Fibroblast of lung (primary cell): ENCODE measurements at regions not wholly inside any gene's neighbourhood (a gene's known extent, or its start where the extent isn't known, plus 50 kb on each side); places are given as distances from the start of the nearest gene placed in this dataset.

Experiments used
- CTCF ChIP-seq, 2 donors: IDR thresholded peaks in 1 of 2; conservative IDR thresholded peaks in 1 of 2; 1 replicate in 1 of 2; 2 replicates in 1 of 2; pipeline ENCODE4 v1.5.1; 2011 to 2012; ENCODE audit warnings: low read length in 2 of 2, control low read depth in 1 of 2, inconsistent platforms in 1 of 2, low read depth in 1 of 2, mild to moderate bottlenecking in 1 of 2
- EZH2 ChIP-seq: IDR thresholded peaks from 2 replicates; pipeline ENCODE4 v1.5.1; 2012; ENCODE audit warnings: low read length, control low read depth, mild to moderate bottlenecking; ENCODE audit errors: missing control alignments

GRCh38 chr7:9645756-9646155, 1212.3 kb downstream of the NXPH1 start:
- TF ChIP-seq EZH2 (no peak), CTCF (conservative IDR thresholded peaks at IDR 0.05 in 1 of 2, IDR thresholded peaks at IDR 0.05 in 1 of 2; ENCODE audit: low read depth in 1 of 2, low read length in 2 of 2) (no peak)
